ENCODE measurements at regions not wholly inside any gene's neighbourhood (a gene's known extent, or its start where the extent isn't known, plus 50 kb on each side); places are given as distances from the start of the nearest gene placed in this dataset.
"Not testable (repeated sequence)": the region's sequence is repeated elsewhere in the genome, so short reads cannot be mapped to it uniquely, and the experiment has no call there.

- Mint-ChIP-seq H3K4me3 (no peak overlapping the region), H3K36me3 (ENCODE audit: low read depth) (no peaks in the 10 kb centered on the region), H3K4me1 (no peaks in the 10 kb centered on the region), H3K9me3 (peaks cover 10% of the 10 kb centered on the region), H3K27ac (no peak overlapping the region), H3K27me3 (ENCODE audit: low read depth) (no peaks in the 10 kb centered on the region)
- TF ChIP-seq CTCF (IDR thresholded peaks at IDR 0.05; ENCODE audit: unreplicated experiment in 3 of 3): no peak
Measured at GRCh38 chr14:71804992-71805391, 127.2 kb upstream of the RGS6 start.

- H3K27ac Mint-ChIP-seq; H3K9me3 Mint-ChIP-seq; H3K4me3 Mint-ChIP-seq; H3K4me1 Mint-ChIP-seq; H3K27me3 Mint-ChIP-seq (ENCODE audit: low read depth); H3K36me3 Mint-ChIP-seq (ENCODE audit: low read depth): not testable (repeated sequence)
Measured at GRCh38 chr14:71807049-71807448, 125.2 kb upstream of the RGS6 start.

GRCh38 chr14:71810800-71811199 is 121.4 kb upstream of the RGS6 start:
- not testable (repeated sequence) for H3K9me3 Mint-ChIP-seq; H3K27me3 Mint-ChIP-seq (ENCODE audit: low read depth); H3K27ac Mint-ChIP-seq; H3K4me1 Mint-ChIP-seq; H3K36me3 Mint-ChIP-seq (ENCODE audit: low read depth); H3K4me3 Mint-ChIP-seq

- no peaks in the 10 kb centered on the region for H3K4me1 Mint-ChIP-seq
- TF ChIP-seq CTCF (IDR thresholded peaks at IDR 0.05; ENCODE audit: unreplicated experiment in 3 of 3): no peak
- no peak overlapping the region for H3K27ac Mint-ChIP-seq
- peaks cover 10% of the 10 kb centered on the region for H3K9me3 Mint-ChIP-seq
- peaks cover 7% of the 10 kb centered on the region for H3K27me3 Mint-ChIP-seq (ENCODE audit: low read depth)
- H3K4me3 Mint-ChIP-seq: no peak overlapping the region
- no peaks in the 10 kb centered on the region for H3K36me3 Mint-ChIP-seq (ENCODE audit: low read depth)
Measured at GRCh38 chr14:71812693-71813092, 119.5 kb upstream of the RGS6 start.

- H3K36me3 Mint-ChIP-seq (ENCODE audit: low read depth): no peaks in the 10 kb centered on the region
Measured at GRCh38 chr14:71815110-71815509, 117.1 kb upstream of the RGS6 start.

GRCh38 chr14:71824816-71825215 is 107.4 kb upstream of the RGS6 start:
- Mint-ChIP-seq H3K9me3 (no peaks in the 10 kb centered on the region), H3K36me3 (ENCODE audit: low read depth) (no peaks in the 10 kb centered on the region), H3K4me3 (no peak overlapping the region), H3K27ac (no peak overlapping the region), H3K27me3 (ENCODE audit: low read depth) (no peaks in the 10 kb centered on the region), H3K4me1 (no peaks in the 10 kb centered on the region)
- no peak for TF ChIP-seq CTCF (IDR thresholded peaks at IDR 0.05; ENCODE audit: unreplicated experiment in 3 of 3)

More at GRCh38 chr14:71815110-71815509, 117.1 kb upstream of the RGS6 start:
- H3K4me3 Mint-ChIP-seq: no peak overlapping the region
- H3K9me3 Mint-ChIP-seq: peaks cover 4% of the 10 kb centered on the region
- H3K27me3 Mint-ChIP-seq (ENCODE audit: low read depth): peaks cover 7% of the 10 kb centered on the region
- H3K27ac Mint-ChIP-seq: no peak overlapping the region
- no peak for TF ChIP-seq CTCF (IDR thresholded peaks at IDR 0.05; ENCODE audit: unreplicated experiment in 3 of 3)
- no peaks in the 10 kb centered on the region for H3K4me1 Mint-ChIP-seq

- no peaks in the 10 kb centered on the region for H3K27me3 Mint-ChIP-seq (ENCODE audit: low read depth)
- no peaks in the 10 kb centered on the region for H3K4me1 Mint-ChIP-seq
- no peaks in the 10 kb centered on the region for H3K36me3 Mint-ChIP-seq (ENCODE audit: low read depth)
- peaks cover 10% of the 10 kb centered on the region for H3K9me3 Mint-ChIP-seq
- TF ChIP-seq CTCF (IDR thresholded peaks at IDR 0.05; ENCODE audit: unreplicated experiment in 3 of 3): no peak
- no peak overlapping the region for H3K4me3 Mint-ChIP-seq
- H3K27ac Mint-ChIP-seq: no peak overlapping the region
Measured at GRCh38 chr14:71833476-71833875, 98.8 kb upstream of the RGS6 start.
